ENCODE measurements at regions not wholly inside any gene's neighbourhood (a gene's known extent, or its start where the extent isn't known, plus 50 kb on each side); places are given as distances from the start of the nearest gene placed in this dataset.
"Not testable (repeated sequence)": the region's sequence is repeated elsewhere in the genome, so short reads cannot be mapped to it uniquely, and the experiment has no call there.

DNA sequence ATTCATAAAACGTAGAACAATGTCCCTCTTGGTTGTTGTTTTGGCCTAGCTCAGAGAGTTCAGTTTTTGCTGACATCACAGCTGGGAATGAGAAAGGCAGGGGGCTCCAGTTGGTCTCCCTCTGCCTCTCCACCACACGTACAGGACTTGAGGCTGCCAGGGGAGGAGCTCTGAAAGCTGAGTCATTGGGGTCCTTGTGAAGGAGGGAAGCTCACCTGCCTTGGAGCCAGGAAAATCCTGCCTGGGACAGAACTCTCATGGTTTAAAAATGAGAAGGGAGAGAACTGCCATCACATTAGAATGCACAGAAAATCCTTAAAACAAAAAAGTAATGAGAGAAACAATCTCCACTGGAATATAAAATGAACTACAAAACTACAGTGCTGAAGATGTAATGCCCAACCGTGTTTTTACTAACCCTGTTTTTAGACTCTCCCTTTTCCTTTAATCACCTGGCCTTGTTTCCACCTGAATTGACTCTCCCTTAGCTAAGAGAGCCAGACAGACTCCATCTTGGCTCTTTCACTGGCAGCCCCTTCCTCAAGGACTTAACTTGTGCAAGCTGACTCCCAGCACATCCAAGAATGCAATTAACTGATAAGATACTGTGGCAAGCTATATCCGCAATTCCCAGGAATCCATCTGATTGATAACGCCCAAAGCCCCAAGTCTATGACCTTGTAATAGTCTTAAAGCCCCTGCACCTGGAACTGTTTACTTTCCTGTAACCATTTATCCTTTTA, 58.6 kb upstream of the TARP start:
- H3K36me3 ChIP-seq (replicated peaks; ENCODE audit: control insufficient read depth, insufficient read depth, low read length); DNase-seq; H3K4me3 ChIP-seq (ENCODE audit: insufficient read depth, low read depth, low read length); H3K27me3 ChIP-seq (ENCODE audit: control insufficient read depth, insufficient read depth, low read length): not testable (repeated sequence)

- Histone ChIP-seq H3K4me3 (ENCODE audit: insufficient read depth, low read depth, low read length) (peak overlapping the region; percentile 15; the same call in 1 of the 2 replicates), H3K27me3 (ENCODE audit: control insufficient read depth, insufficient read depth, low read length) (no peaks in the 10 kb centered on the region), H3K36me3 (replicated peaks; ENCODE audit: control insufficient read depth, insufficient read depth, low read length) (no peaks in the 10 kb centered on the region)
- peak; percentile 67 for DNase-seq
Measured at GRCh38 chr7:38330861-38331621, 57.6 kb upstream of the TARP start.

DNA sequence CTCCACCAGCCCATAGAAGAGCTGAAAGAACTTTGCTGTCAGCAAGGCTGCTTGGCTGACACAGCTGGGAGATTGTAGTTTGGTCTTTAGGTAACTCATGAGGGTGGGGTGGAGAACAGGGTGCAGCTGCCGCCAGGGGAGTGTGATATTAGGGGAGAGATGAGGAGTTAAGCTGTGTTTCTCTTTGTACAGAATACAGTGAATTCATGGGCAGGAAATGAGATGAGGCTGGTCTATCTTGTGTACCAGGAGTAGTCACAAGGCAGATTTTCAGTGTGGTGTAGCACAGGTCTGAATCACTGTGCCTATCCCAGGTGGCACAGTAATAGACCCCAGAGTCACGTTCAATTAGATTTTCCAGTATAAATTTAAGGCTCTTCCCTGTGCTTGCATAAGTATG, 56.6 kb upstream of the TARP start:
- DNase-seq, result no peak
- H3K27me3 ChIP-seq (ENCODE audit: control insufficient read depth, insufficient read depth, low read length), result no peaks in the 10 kb centered on the region
- no peaks in the 10 kb centered on the region for H3K36me3 ChIP-seq (replicated peaks; ENCODE audit: control insufficient read depth, insufficient read depth, low read length)
- H3K4me3 ChIP-seq (ENCODE audit: insufficient read depth, low read depth, low read length), result no peak overlapping the region

GRCh38 chr7:38329340-38329739, 55.9 kb upstream of the TARP start:
- Histone ChIP-seq H3K4me3 (ENCODE audit: insufficient read depth, low read depth, low read length) (no peak overlapping the region), H3K27me3 (ENCODE audit: control insufficient read depth, insufficient read depth, low read length) (no peaks in the 10 kb centered on the region), H3K36me3 (replicated peaks; ENCODE audit: control insufficient read depth, insufficient read depth, low read length) (no peaks in the 10 kb centered on the region)
- DNase-seq, result no peak

GRCh38 chr7:38328814-38329213, 55.4 kb upstream of the TARP start:
- Histone ChIP-seq H3K36me3 (replicated peaks; ENCODE audit: control insufficient read depth, insufficient read depth, low read length) (no peaks in the 10 kb centered on the region), H3K4me3 (ENCODE audit: insufficient read depth, low read depth, low read length) (no peak overlapping the region), H3K27me3 (ENCODE audit: control insufficient read depth, insufficient read depth, low read length) (no peaks in the 10 kb centered on the region)
- DNase-seq, result no peak

DNA sequence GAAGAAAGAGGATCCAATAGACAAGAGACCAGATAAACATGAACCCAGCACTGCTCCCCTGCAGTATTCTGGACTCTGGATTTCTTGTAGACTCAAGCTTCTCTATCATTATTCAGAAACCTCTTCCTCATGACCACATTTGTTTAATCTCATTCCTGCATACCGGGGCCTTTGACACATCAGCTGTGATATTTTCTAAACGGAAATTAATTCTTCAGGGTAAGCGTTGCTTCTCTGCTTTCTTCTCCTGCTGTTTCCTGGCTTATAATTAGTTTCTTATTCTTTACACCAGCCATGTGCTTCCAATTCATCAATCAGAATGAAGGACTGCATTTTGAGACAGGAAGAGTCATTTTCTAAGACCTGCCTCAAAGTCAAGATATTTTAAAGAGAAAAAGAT, 54.2 kb upstream of the TARP start:
- H3K27me3 ChIP-seq (ENCODE audit: control insufficient read depth, insufficient read depth, low read length), result no peaks in the 10 kb centered on the region
- no peak for DNase-seq

More for the DNA sequence above, 54.2 kb upstream of the TARP start:
- no peak overlapping the region for H3K4me3 ChIP-seq (ENCODE audit: insufficient read depth, low read depth, low read length)
- H3K36me3 ChIP-seq (replicated peaks; ENCODE audit: control insufficient read depth, insufficient read depth, low read length), result no peaks in the 10 kb centered on the region

Data from H7 (cell line).